ENCODE measurements at regions not wholly inside any gene's neighbourhood (a gene's known extent, or its start where the extent isn't known, plus 50 kb on each side); places are given as distances from the start of the nearest gene placed in this dataset.

DNA sequence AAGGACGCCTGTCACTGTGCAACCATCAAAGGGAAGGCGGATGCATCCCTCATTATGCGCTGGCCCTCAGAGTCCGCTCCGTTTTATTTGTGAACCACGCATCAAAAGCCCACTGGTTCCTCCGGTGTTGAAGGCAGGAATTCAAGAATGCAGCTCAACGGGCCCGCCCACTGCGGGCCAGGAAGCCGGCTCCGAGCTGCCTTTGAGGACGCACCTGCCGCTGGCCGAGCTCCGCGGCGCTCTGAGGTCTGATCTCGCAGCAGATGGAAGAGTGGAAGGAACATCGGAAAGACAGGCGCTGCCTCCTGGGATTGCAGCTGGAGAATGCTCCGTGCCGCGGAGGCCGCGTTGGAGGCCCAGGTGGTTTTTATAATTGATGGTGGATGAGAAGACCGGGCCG is 56.9 kb upstream of the ADGRA1 start:
- Histone ChIP-seq H2AFZ (no peak overlapping the region), H3K9me3 (ENCODE audit: low read depth) (no peaks in the 10 kb centered on the region), H3K9me2 (replicated peaks; ENCODE audit: insufficient read depth) (no peaks in the 10 kb centered on the region), H3K36me3 (replicated peaks; ENCODE audit: insufficient read depth, low read depth) (no peaks in the 10 kb centered on the region), H3K4me3 (no peak overlapping the region), H3K4me2 (no peak overlapping the region), H3K4me1 (ENCODE audit: insufficient read depth) (no peaks in the 10 kb centered on the region), H4K20me1 (ENCODE audit: insufficient read depth, poor library complexity, severe bottlenecking) (no peaks in the 10 kb centered on the region), H3K27ac (no peak overlapping the region), H3K27me3 (peaks cover 11% of the 10 kb centered on the region), H3K79me2 (no peaks in the 10 kb centered on the region)
- WGBS (ENCODE audit: low lambda C conversion rate, missing lambda C conversion rate): 69% methylated on average over 27 of the region's 28 CpGs
- no peak for DNase-seq (ENCODE audit: low spot score)
- TF ChIP-seq EZH2 (IDR thresholded peaks at IDR 0.05; ENCODE audit: borderline replicate concordance) (no peak), EZH2phosphoT487 (IDR thresholded peaks at IDR 0.05; ENCODE audit: low read depth, severe bottlenecking, unreplicated experiment) (no peak)
- TF ChIP-seq, protein P1, sequence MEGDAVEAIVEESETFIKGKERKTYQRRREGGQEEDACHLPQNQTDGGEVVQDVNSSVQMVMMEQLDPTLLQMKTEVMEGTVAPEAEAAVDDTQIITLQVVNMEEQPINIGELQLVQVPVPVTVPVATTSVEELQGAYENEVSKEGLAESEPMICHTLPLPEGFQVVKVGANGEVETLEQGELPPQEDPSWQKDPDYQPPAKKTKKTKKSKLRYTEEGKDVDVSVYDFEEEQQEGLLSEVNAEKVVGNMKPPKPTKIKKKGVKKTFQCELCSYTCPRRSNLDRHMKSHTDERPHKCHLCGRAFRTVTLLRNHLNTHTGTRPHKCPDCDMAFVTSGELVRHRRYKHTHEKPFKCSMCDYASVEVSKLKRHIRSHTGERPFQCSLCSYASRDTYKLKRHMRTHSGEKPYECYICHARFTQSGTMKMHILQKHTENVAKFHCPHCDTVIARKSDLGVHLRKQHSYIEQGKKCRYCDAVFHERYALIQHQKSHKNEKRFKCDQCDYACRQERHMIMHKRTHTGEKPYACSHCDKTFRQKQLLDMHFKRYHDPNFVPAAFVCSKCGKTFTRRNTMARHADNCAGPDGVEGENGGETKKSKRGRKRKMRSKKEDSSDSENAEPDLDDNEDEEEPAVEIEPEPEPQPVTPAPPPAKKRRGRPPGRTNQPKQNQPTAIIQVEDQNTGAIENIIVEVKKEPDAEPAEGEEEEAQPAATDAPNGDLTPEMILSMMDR (IDR thresholded peaks at IDR 0.05; ENCODE audit: poor library complexity): no peak

DNA sequence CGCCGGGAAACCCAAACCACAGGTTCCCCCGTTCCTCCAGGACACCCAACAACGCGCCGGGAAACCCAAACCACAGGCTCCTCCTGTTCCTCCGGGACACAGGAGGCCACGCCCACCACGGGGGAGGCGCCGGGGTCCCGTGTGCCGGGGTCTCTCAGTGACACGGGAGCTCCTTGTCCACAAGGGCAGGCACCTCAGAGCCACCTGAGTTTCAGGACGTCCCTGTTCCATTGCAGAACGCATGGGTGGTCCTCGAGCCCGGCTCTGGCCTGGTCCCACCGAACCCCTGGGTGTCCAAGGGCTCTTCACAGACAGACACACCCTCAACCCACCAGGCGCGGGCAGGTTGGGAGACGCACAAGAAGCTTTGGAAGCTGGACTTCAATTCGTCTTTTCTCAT is 57.6 kb upstream of the ADGRA1 start:
- WGBS (ENCODE audit: low lambda C conversion rate, missing lambda C conversion rate): 94% methylated on average over 20 of the region's 23 CpGs
- no peak for DNase-seq (ENCODE audit: low spot score)
- Histone ChIP-seq H3K4me1 (ENCODE audit: insufficient read depth) (no peaks in the 10 kb centered on the region), H3K36me3 (replicated peaks; ENCODE audit: insufficient read depth, low read depth) (no peaks in the 10 kb centered on the region), H3K9me2 (replicated peaks; ENCODE audit: insufficient read depth) (no peaks in the 10 kb centered on the region), H3K4me3 (no peak overlapping the region), H3K27me3 (peaks cover 6% of the 10 kb centered on the region), H2AFZ (no peak overlapping the region), H3K4me2 (no peak overlapping the region), H4K20me1 (ENCODE audit: insufficient read depth, poor library complexity, severe bottlenecking) (no peaks in the 10 kb centered on the region), H3K27ac (no peak overlapping the region), H3K79me2 (no peaks in the 10 kb centered on the region), H3K9me3 (ENCODE audit: low read depth) (no peaks in the 10 kb centered on the region)
- TF ChIP-seq, protein P1 (IDR thresholded peaks at IDR 0.05; ENCODE audit: poor library complexity): no peak
- TF ChIP-seq EZH2 (IDR thresholded peaks at IDR 0.05; ENCODE audit: borderline replicate concordance) (no peak), EZH2phosphoT487 (IDR thresholded peaks at IDR 0.05; ENCODE audit: low read depth, severe bottlenecking, unreplicated experiment) (no peak)

DNA sequence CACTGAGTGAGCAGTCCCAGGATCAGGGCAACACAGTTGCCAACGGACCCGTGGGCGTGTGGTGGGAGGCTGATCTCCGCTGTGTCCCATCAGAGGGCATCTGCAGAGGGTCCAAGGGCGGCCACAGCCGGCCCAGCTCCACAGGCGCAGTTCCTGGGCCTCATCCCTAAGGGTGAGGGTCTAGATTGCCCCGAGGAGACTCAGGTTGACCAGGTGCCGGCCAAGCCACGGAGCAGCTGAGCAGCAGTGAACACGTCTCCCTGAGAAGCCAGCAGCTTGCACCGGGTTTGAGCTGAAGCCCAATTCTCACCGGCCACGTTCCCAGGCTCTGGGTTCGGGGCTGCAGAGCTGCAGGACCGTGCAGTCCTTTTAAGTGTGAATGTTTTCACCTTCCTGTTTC is 58.8 kb upstream of the ADGRA1 start:
- no peaks in the 10 kb centered on the region for H3K27me3 ChIP-seq
- H2AFZ ChIP-seq: no peak overlapping the region
- H3K9me3 ChIP-seq (ENCODE audit: low read depth): no peaks in the 10 kb centered on the region
- H4K20me1 ChIP-seq (ENCODE audit: insufficient read depth, poor library complexity, severe bottlenecking): no peaks in the 10 kb centered on the region
- no peak for DNase-seq (ENCODE audit: low spot score)
- no peaks in the 10 kb centered on the region for H3K4me1 ChIP-seq (ENCODE audit: insufficient read depth)
- no peak overlapping the region for H3K27ac ChIP-seq
- H3K4me3 ChIP-seq: no peak overlapping the region
- TF ChIP-seq, protein P1 (IDR thresholded peaks at IDR 0.05; ENCODE audit: poor library complexity): no peak
- TF ChIP-seq EZH2 (IDR thresholded peaks at IDR 0.05; ENCODE audit: borderline replicate concordance) (no peak), EZH2phosphoT487 (IDR thresholded peaks at IDR 0.05; ENCODE audit: low read depth, severe bottlenecking, unreplicated experiment) (no peak)
- H3K79me2 ChIP-seq: no peaks in the 10 kb centered on the region
- no peak overlapping the region for H3K4me2 ChIP-seq
- no peaks in the 10 kb centered on the region for H3K9me2 ChIP-seq (replicated peaks; ENCODE audit: insufficient read depth)
- H3K36me3 ChIP-seq (replicated peaks; ENCODE audit: insufficient read depth, low read depth): no peaks in the 10 kb centered on the region
- WGBS (ENCODE audit: low lambda C conversion rate, missing lambda C conversion rate): 94% methylated on average over 16 of the region's 16 CpGs

DNA sequence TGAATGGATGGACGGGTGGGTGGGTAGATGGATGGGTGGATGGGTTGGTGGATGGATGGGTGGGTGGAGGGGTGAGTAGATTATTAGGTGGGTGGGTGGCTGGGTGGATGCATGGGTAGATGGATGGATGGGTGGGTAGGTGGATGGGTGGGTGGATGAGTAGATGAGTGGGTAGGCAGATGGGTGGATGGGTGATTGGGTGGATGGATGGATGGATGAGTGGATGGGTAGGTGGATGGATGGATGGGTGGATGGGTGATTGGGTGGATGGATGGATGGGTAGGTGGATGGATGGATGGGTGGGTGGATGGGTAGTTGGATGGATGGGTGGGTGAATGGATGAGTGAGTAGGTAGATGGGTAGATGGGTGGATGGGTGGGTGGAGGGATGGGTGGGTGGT is 59.6 kb upstream of the ADGRA1 start:
- WGBS (ENCODE audit: low lambda C conversion rate, missing lambda C conversion rate): 75% methylated on average over 1 of the region's 1 CpG

More for the DNA sequence above, 59.6 kb upstream of the ADGRA1 start:
- Histone ChIP-seq H3K4me3 (no peak overlapping the region), H3K4me1 (ENCODE audit: insufficient read depth) (no peaks in the 10 kb centered on the region), H3K36me3 (replicated peaks; ENCODE audit: insufficient read depth, low read depth) (no peaks in the 10 kb centered on the region), H3K9me2 (replicated peaks; ENCODE audit: insufficient read depth) (no peaks in the 10 kb centered on the region), H4K20me1 (ENCODE audit: insufficient read depth, poor library complexity, severe bottlenecking) (no peaks in the 10 kb centered on the region), H3K27ac (no peak overlapping the region), H3K4me2 (no peak overlapping the region), H3K79me2 (no peaks in the 10 kb centered on the region), H2AFZ (no peak overlapping the region), H3K27me3 (no peaks in the 10 kb centered on the region), H3K9me3 (ENCODE audit: low read depth) (no peaks in the 10 kb centered on the region)
- TF ChIP-seq EZH2 (IDR thresholded peaks at IDR 0.05; ENCODE audit: borderline replicate concordance): no peak
- TF ChIP-seq, protein P1 (IDR thresholded peaks at IDR 0.05; ENCODE audit: poor library complexity): no peak
- TF ChIP-seq EZH2phosphoT487 (IDR thresholded peaks at IDR 0.05; ENCODE audit: low read depth, severe bottlenecking, unreplicated experiment): no peak
- DNase-seq (ENCODE audit: low spot score): no peak

Data from hepatocyte (in vitro differentiated cells).